ENCODE measurements at regions not wholly inside any gene's neighbourhood (a gene's known extent, or its start where the extent isn't known, plus 50 kb on each side); places are given as distances from the start of the nearest gene placed in this dataset.

DNA sequence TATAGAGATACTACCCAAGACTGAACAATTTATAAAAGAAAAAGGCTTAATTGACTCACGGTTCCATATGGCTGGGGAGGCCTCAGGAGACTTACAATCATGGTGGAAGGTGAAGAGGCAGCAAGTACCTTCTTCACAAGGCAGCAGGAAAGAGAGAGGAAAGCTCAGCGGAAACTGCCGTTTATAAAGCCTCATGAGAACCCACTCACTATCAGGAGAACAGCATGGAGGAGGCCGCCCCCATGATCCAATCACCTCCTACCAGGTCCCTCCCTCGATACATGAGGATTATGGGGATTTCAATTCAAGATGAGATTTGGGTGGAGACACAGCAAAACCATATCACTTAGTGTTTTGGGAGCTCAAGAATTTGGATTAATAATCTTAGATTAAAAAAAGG lies 240.2 kb downstream of the UACA start:
- TF ChIP-seq, protein P1, sequence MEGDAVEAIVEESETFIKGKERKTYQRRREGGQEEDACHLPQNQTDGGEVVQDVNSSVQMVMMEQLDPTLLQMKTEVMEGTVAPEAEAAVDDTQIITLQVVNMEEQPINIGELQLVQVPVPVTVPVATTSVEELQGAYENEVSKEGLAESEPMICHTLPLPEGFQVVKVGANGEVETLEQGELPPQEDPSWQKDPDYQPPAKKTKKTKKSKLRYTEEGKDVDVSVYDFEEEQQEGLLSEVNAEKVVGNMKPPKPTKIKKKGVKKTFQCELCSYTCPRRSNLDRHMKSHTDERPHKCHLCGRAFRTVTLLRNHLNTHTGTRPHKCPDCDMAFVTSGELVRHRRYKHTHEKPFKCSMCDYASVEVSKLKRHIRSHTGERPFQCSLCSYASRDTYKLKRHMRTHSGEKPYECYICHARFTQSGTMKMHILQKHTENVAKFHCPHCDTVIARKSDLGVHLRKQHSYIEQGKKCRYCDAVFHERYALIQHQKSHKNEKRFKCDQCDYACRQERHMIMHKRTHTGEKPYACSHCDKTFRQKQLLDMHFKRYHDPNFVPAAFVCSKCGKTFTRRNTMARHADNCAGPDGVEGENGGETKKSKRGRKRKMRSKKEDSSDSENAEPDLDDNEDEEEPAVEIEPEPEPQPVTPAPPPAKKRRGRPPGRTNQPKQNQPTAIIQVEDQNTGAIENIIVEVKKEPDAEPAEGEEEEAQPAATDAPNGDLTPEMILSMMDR (conservative IDR thresholded peaks at IDR 0.05; ENCODE audit: low read depth, low read length): no peak
- no peak for TF ChIP-seq EZH2 (IDR thresholded peaks at IDR 0.05; ENCODE audit: borderline replicate concordance, low read depth, low read length, poor library complexity, severe bottlenecking)

Measured in A673 (cell line).